ENCODE measurements at regions not wholly inside any gene's neighbourhood (a gene's known extent, or its start where the extent isn't known, plus 50 kb on each side); places are given as distances from the start of the nearest gene placed in this dataset.

DNA sequence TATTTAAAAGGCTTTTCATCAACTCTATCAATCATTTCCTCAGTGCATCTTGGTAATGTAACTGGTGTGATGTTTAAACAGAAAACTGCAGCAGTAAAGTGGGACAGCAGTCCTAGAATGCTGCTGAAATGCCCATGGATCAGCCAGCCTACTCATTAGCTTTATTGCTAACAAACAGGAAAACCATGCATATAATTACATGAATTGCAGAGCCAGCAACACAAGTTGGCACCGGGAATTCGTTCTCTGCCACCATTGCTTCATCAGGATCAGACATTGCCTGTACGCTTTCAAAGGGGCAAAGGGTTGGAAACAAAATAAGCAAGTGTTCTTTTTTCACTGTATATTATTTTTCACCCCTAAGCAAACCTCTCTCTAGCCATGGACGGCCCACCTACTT is 276.2 kb upstream of the LRRC7 start:
- no peak overlapping the region for H3K27ac Mint-ChIP-seq
- no peak for TF ChIP-seq CTCF (IDR thresholded peaks at IDR 0.05; ENCODE audit: unreplicated experiment)
- H3K9me3 Mint-ChIP-seq, result no peaks in the 10 kb centered on the region
- DNase-seq (ENCODE audit: low spot score in 2 of 2, unreplicated experiment in 2 of 2), result no peak
- H3K36me3 Mint-ChIP-seq, result no peaks in the 10 kb centered on the region
- peaks cover 6% of the 10 kb centered on the region for H3K4me1 Mint-ChIP-seq
- H3K4me3 Mint-ChIP-seq, result no peak overlapping the region
- H3K27me3 Mint-ChIP-seq (ENCODE audit: low read depth), result no peaks in the 10 kb centered on the region

DNA sequence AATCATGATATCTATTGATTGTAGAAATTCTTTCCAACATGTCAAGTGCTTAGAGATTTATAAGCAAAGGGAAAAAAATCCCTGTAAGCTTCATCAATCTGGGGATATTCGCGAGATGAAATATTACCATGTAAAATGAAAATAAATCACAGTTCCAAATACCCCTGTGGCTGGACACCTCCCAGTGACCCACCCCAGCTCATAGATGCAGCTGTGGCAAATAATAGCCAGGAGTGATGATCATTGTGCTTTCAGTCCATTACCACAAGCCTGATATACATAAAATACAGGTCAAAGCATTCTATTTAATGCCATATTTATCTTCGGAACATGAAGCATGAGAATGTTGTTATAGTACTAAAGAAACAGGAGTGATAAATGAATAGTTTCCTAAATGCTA is 274.9 kb upstream of the LRRC7 start:
- no peak overlapping the region for H3K27ac Mint-ChIP-seq
- H3K9me3 Mint-ChIP-seq, result no peaks in the 10 kb centered on the region
- H3K27me3 Mint-ChIP-seq (ENCODE audit: low read depth), result peaks cover 7% of the 10 kb centered on the region
- no peaks in the 10 kb centered on the region for H3K36me3 Mint-ChIP-seq
- H3K4me1 Mint-ChIP-seq, result peaks cover 6% of the 10 kb centered on the region
- no peak for DNase-seq (ENCODE audit: low spot score in 2 of 2, unreplicated experiment in 2 of 2)
- TF ChIP-seq CTCF (IDR thresholded peaks at IDR 0.05; ENCODE audit: unreplicated experiment), result no peak
- no peak overlapping the region for H3K4me3 Mint-ChIP-seq

- Mint-ChIP-seq H3K4me3 (no peak overlapping the region), H3K27me3 (ENCODE audit: low read depth) (peaks cover 7% of the 10 kb centered on the region)
- DNase-seq (ENCODE audit: low spot score in 2 of 2, unreplicated experiment in 2 of 2), result no peak
These were observed 273.6 kb upstream of the LRRC7 start for GRCh38 chr1:69294171-69294570.

GRCh38 chr1:69295265-69295664 is 272.5 kb upstream of the LRRC7 start:
- DNase-seq (ENCODE audit: low spot score in 2 of 2, unreplicated experiment in 2 of 2), result no peak
- H3K4me3 Mint-ChIP-seq, result no peak overlapping the region
- H3K27ac Mint-ChIP-seq, result no peak overlapping the region
- no peaks in the 10 kb centered on the region for H3K36me3 Mint-ChIP-seq
- no peaks in the 10 kb centered on the region for H3K9me3 Mint-ChIP-seq
- peaks cover 7% of the 10 kb centered on the region for H3K27me3 Mint-ChIP-seq (ENCODE audit: low read depth)
- peaks cover 6% of the 10 kb centered on the region for H3K4me1 Mint-ChIP-seq
- TF ChIP-seq CTCF (IDR thresholded peaks at IDR 0.05; ENCODE audit: unreplicated experiment), result no peak

More at GRCh38 chr1:69294171-69294570, 273.6 kb upstream of the LRRC7 start:
- no peak overlapping the region for H3K27ac Mint-ChIP-seq
- TF ChIP-seq CTCF (IDR thresholded peaks at IDR 0.05; ENCODE audit: unreplicated experiment), result no peak
- no peaks in the 10 kb centered on the region for H3K36me3 Mint-ChIP-seq
- H3K4me1 Mint-ChIP-seq, result peaks cover 6% of the 10 kb centered on the region
- H3K9me3 Mint-ChIP-seq, result no peaks in the 10 kb centered on the region

- peaks cover 1% of the 10 kb centered on the region for H3K27me3 Mint-ChIP-seq (ENCODE audit: low read depth)
- H3K9me3 Mint-ChIP-seq, result peaks cover 32% of the 10 kb centered on the region
- H3K27ac Mint-ChIP-seq, result no peak overlapping the region
- no peaks in the 10 kb centered on the region for H3K4me1 Mint-ChIP-seq
- DNase-seq (ENCODE audit: low spot score in 2 of 2, unreplicated experiment in 2 of 2), result no peak
- no peaks in the 10 kb centered on the region for H3K36me3 Mint-ChIP-seq
- H3K4me3 Mint-ChIP-seq, result no peak overlapping the region
- no peak for TF ChIP-seq CTCF (IDR thresholded peaks at IDR 0.05; ENCODE audit: unreplicated experiment)
These were observed 262.1 kb upstream of the LRRC7 start for GRCh38 chr1:69305621-69306020.

All from mesothelial cell of epicardium (in vitro differentiated cells).